Kidney epithelial cell (primary cell): ENCODE measurements at regions not wholly inside any gene's neighbourhood (a gene's known extent, or its start where the extent isn't known, plus 50 kb on each side); places are given as distances from the start of the nearest gene placed in this dataset.

ENCODE experiments used
- DNase-seq: peaks from one replicate; pipeline ENCODE4 v3.0.0-alpha.2; 2010; ENCODE audit warnings: low read depth
- H3K27me3 ChIP-seq: 2 replicates; pipeline ENCODE4 v1.6.0; 2011; ENCODE audit warnings: low read length; ENCODE audit not compliant: control insufficient read depth, insufficient read depth
- H3K36me3 ChIP-seq: 2 replicates; pipeline ENCODE4 v1.5.1; 2011; ENCODE audit warnings: low read length; ENCODE audit not compliant: control insufficient read depth, insufficient read depth
- H3K4me3 ChIP-seq: 2 replicates; pipeline ENCODE4 v1.5.1; 2011; ENCODE audit warnings: low read depth, mild to moderate bottlenecking, control low read depth, low read length
- CTCF ChIP-seq: IDR thresholded peaks from 2 replicates; pipeline ENCODE4 v1.5.1; 2011; ENCODE audit warnings: mild to moderate bottlenecking, moderate library complexity, low read length, control low read depth, inconsistent platforms; ENCODE audit not compliant: insufficient read depth, poor library complexity, severe bottlenecking

GRCh38 chr12:27869567-27869966 lies 89.5 kb upstream of the MANSC4 start:
- H3K4me3 ChIP-seq = no peak overlapping the region
- no peak for TF ChIP-seq CTCF
- no peaks in the 10 kb centered on the region for H3K27me3 ChIP-seq
- no peaks in the 10 kb centered on the region for H3K36me3 ChIP-seq
- DNase-seq = no peak

GRCh38 chr12:27868139-27868538 lies 88.1 kb upstream of the MANSC4 start:
- H3K27me3 ChIP-seq = no peaks in the 10 kb centered on the region
- no peak overlapping the region for H3K4me3 ChIP-seq
- TF ChIP-seq CTCF = no peak
- no peaks in the 10 kb centered on the region for H3K36me3 ChIP-seq
- DNase-seq = no peak

GRCh38 chr12:27866373-27867101 lies 86.5 kb upstream of the MANSC4 start:
- no peak for TF ChIP-seq CTCF
- no peak for DNase-seq
- no peaks in the 10 kb centered on the region for H3K36me3 ChIP-seq
- H3K4me3 ChIP-seq = no peak overlapping the region
- H3K27me3 ChIP-seq = no peaks in the 10 kb centered on the region

DNA sequence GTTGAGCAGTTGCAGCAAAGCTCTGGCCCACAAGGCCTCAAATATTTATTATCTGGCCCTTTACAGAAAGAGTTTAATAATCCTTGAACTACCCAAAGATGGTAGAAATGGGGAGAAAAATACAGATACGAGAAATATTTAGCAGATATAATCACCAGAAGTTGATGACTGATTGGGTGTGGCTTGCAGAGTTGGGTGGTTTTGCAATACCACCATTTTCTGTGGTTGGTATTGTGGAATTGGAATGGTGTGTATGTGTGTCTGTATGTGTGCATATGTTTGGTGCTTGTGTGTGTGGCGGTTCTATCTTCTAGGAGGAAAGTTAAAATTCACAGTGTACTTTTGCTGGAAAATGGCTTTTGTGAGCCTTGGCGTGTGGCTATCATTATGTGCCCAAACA lies 85.4 kb upstream of the MANSC4 start:
- no peaks in the 10 kb centered on the region for H3K36me3 ChIP-seq
- no peak for TF ChIP-seq CTCF
- no peaks in the 10 kb centered on the region for H3K27me3 ChIP-seq
- DNase-seq = no peak
- H3K4me3 ChIP-seq = no peak overlapping the region

- Histone ChIP-seq H3K4me3 (no peak overlapping the region), H3K27me3 (no peaks in the 10 kb centered on the region), H3K36me3 (no peaks in the 10 kb centered on the region)
- DNase-seq = no peak
- TF ChIP-seq CTCF = no peak
Observed at GRCh38 chr12:27864521-27864920, 84.5 kb upstream of the MANSC4 start.

DNA sequence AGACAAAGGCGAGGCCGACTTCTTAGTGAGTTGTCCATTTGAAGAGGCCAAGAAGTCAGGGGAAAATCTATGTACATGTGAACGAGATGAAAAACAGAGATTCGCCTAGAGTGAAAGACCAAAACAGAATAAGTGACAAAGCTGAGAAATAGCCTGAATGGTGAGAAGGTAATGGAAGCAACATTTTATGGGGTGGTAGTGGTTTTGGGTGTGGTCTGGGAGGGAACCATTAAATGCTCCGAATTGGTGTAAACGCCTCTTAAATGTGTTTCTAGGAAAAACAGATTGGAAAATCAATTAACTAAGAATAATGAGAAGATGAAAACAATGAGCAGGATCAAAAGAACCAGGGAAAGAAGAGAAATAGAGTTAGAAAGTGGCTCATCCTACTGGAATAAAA lies 83.8 kb upstream of the MANSC4 start:
- TF ChIP-seq CTCF = no peak
- H3K27me3 ChIP-seq = no peaks in the 10 kb centered on the region

More for the DNA sequence above, 83.8 kb upstream of the MANSC4 start:
- Histone ChIP-seq H3K36me3 (no peaks in the 10 kb centered on the region), H3K4me3 (no peak overlapping the region)
- DNase-seq = no peak
